IMR-90 (cell line): ENCODE measurements at regions not wholly inside any gene's neighbourhood (a gene's known extent, or its start where the extent isn't known, plus 50 kb on each side); places are given as distances from the start of the nearest gene placed in this dataset.

Experiments used
- ATAC-seq: fragments of 200-7000 bp; cut with Tn5 transposase; 2 replicates; pipeline ENCODE4 v1.9.1; 2020; ENCODE audit warnings: low read depth, mild to moderate bottlenecking, moderate library complexity
- BruUV-seq: library from RNA; stranded (reverse); fragments of 400-500 nt; replicated peaks from 2 replicates; lab custom pipeline; 2021; lab: Mats Ljungman, UMichigan
- CTCF ChIA-PET: fragments of 300-600 bp; formaldehyde crosslinking; extraction: SDS; loops from one replicate; lab custom pipeline; 2021; ENCODE audit warnings: antibody characterized with exemption; lab: Yijun Ruan, JAX
- POLR2A ChIA-PET: fragments of 300-600 bp; sonication (Branson Sonifier 250); formaldehyde crosslinking; loops from one replicate; lab custom pipeline; 2022; ENCODE audit warnings: antibody characterized with exemption; ENCODE audit not compliant: unreplicated experiment; lab: Charles Lee
- DNase-seq: peaks from one replicate; pipeline ENCODE4 v3.0.0; 2013
- H2AFZ ChIP-seq: replicated peaks from 2 replicates; pipeline ENCODE3; 2013; ENCODE audit warnings: low read length, mild to moderate bottlenecking; ENCODE audit not compliant: poor library complexity
- H2AK5ac ChIP-seq: 2 replicates; pipeline ENCODE4 v1.6.1; 2013; ENCODE audit warnings: low read depth, low read length, inconsistent platforms
- H2AK9ac ChIP-seq: replicated peaks from 2 replicates; pipeline ENCODE3; 2013; ENCODE audit warnings: mild to moderate bottlenecking, low read depth, low read length, moderate library complexity; ENCODE audit not compliant: poor library complexity
- H2BK120ac ChIP-seq: 2 replicates; pipeline ENCODE4 v1.6.1; 2013; ENCODE audit warnings: low read depth, low read length, inconsistent platforms
- H2BK15ac ChIP-seq: 3 replicates; pipeline ENCODE4 v1.6.1; 2013; ENCODE audit warnings: low read depth, low read length, inconsistent platforms
- H2BK20ac ChIP-seq: 2 replicates; pipeline ENCODE4 v1.6.1; 2013; ENCODE audit warnings: low read depth, mild to moderate bottlenecking, inconsistent platforms, low read length, moderate library complexity
- H2BK5ac ChIP-seq: 2 replicates; pipeline ENCODE4 v1.6.1; 2013; ENCODE audit warnings: mild to moderate bottlenecking, low read depth, low read length, inconsistent platforms; ENCODE audit not compliant: poor library complexity, severe bottlenecking
- H3K14ac ChIP-seq: replicated peaks from 2 replicates; pipeline ENCODE4 v1.6.1; 2013; ENCODE audit warnings: low read depth, low read length, inconsistent platforms
- H3K18ac ChIP-seq: 2 replicates; pipeline ENCODE4 v1.6.1; 2013; ENCODE audit warnings: low read depth, low read length, control low read depth
- H3K23ac ChIP-seq: 2 replicates; pipeline ENCODE4 v1.6.1; 2013; ENCODE audit warnings: low read depth, low read length, inconsistent platforms
- H3K27ac ChIP-seq: 2 replicates; pipeline ENCODE4 v1.5.1; 2013; ENCODE audit warnings: mild to moderate bottlenecking, control low read depth, low read length; ENCODE audit not compliant: insufficient read depth
- H3K27me3 ChIP-seq: 2 replicates; pipeline ENCODE4 v1.6.1; 2013; ENCODE audit warnings: low read length; ENCODE audit not compliant: control insufficient read depth, insufficient read depth
- H3K36me3 ChIP-seq: 2 replicates; pipeline ENCODE4 v1.6.1; 2013; ENCODE audit warnings: low read length, mixed read lengths; ENCODE audit not compliant: control insufficient read depth, insufficient read depth
- H3K4ac ChIP-seq: 2 replicates; pipeline ENCODE4 v1.6.1; 2013; ENCODE audit warnings: low read depth, low read length, inconsistent platforms
- H3K4me1 ChIP-seq: 2 replicates; pipeline ENCODE4 v1.6.1; 2013; ENCODE audit warnings: low read length, mixed read lengths; ENCODE audit not compliant: control insufficient read depth, insufficient read depth
- H3K4me2 ChIP-seq: 2 replicates; pipeline ENCODE4 v1.6.1; 2013; ENCODE audit warnings: low read depth, mild to moderate bottlenecking, control low read depth, low read length, moderate library complexity
- H3K4me3 ChIP-seq: 2 replicates; pipeline ENCODE4 v1.5.1; 2013; ENCODE audit warnings: low read depth, mild to moderate bottlenecking, control low read depth, low read length, moderate library complexity; ENCODE audit not compliant: insufficient read depth
- H3K56ac ChIP-seq: 2 replicates; pipeline ENCODE4 v1.6.1; 2013; ENCODE audit warnings: low read length, inconsistent platforms; ENCODE audit not compliant: insufficient read depth; ENCODE audit errors: extremely low read depth
- H3K79me1 ChIP-seq, 2 experiments: 2 replicates each; pipeline ENCODE4 v1.6.1; 2013; ENCODE audit warnings: low read length in 2 of 2, inconsistent platforms in 1 of 2, low read depth in 1 of 2
- H3K9ac ChIP-seq: 2 replicates; pipeline ENCODE4 v1.6.1; 2013; ENCODE audit warnings: low read depth, low read length, control low read depth
- H3K9me1 ChIP-seq: 2 replicates; pipeline ENCODE4 v1.6.1; 2013; ENCODE audit warnings: low read length, inconsistent platforms; ENCODE audit not compliant: insufficient read depth
- H3K9me3 ChIP-seq: 2 replicates; pipeline ENCODE4 v1.6.1; 2013; ENCODE audit warnings: low read length; ENCODE audit not compliant: control insufficient read depth, insufficient read depth
- H4K20me1 ChIP-seq: 2 replicates; pipeline ENCODE4 v1.6.1; 2013; ENCODE audit warnings: low read length, inconsistent platforms; ENCODE audit not compliant: insufficient read depth
- H4K5ac ChIP-seq: 2 replicates; pipeline ENCODE4 v1.6.1; 2013; ENCODE audit warnings: mild to moderate bottlenecking, low read depth, low read length, control low read depth
- H4K8ac ChIP-seq, 2 experiments: 2 replicates each; pipeline ENCODE4 v1.6.1; 2013; ENCODE audit warnings: low read depth in 2 of 2, low read length in 2 of 2, control low read depth in 1 of 2, inconsistent platforms in 1 of 2
- H4K91ac ChIP-seq: 2 replicates; pipeline ENCODE4 v1.6.1; 2013; ENCODE audit warnings: low read depth, low read length, inconsistent platforms; ENCODE audit not compliant: insufficient read depth
- FOS ChIP-seq: fragments of 150-350 bp; IDR thresholded peaks from 2 replicates; pipeline ENCODE4 v1.6.1; 2016; ENCODE audit warnings: low read depth, low read length
- POLR2A ChIP-seq: IDR thresholded peaks from 2 replicates; pipeline ENCODE4 v1.6.1; 2012; ENCODE audit warnings: mild to moderate bottlenecking, low read depth, low read length
- RFX5 ChIP-seq: IDR thresholded peaks from 2 replicates; pipeline ENCODE4 v1.8.0; 2012; ENCODE audit warnings: low read depth, mild to moderate bottlenecking, low read length, moderate library complexity
- WGBS, 2 experiments: methylation state at CpG; one replicate each; pipeline versions ENCODE4 v1.1.5 to v1.1.7; 2013; ENCODE audit warnings: missing lambda C conversion rate in 2 of 2; ENCODE audit not compliant: insufficient read length in 1 of 2; ENCODE audit errors: extremely low coverage in 2 of 2; 5-methylcytosine and 5-hydroxymethylcytosine counted together
- dilution Hi-C: fragments of 300-500 bp; cut with HindIII; formaldehyde crosslinking; loops from one replicate; pipeline ENCODE4 v1.14.3; 2018; ENCODE audit warnings: low sequenced_read_pairs; ENCODE audit not compliant: unreplicated experiment
- in situ Hi-C: fragments of 300-500 bp; cut with MboI; formaldehyde crosslinking; loops from 3 replicates; pipeline ENCODE4 v1.14.3; 2019; ENCODE audit warnings: low sequenced_read_pairs, inconsistent platforms, mixed read lengths
- intact Hi-C: fragments of 100-400 bp; cut with micrococcal nuclease; formaldehyde crosslinking; loops from 2 replicates; pipeline ENCODE4 v1.10.0; 2022
- TF ChIP-seq, protein P1 (sequence below): conservative IDR thresholded peaks from 2 replicates; pipeline ENCODE4 v1.5.1; 2012; ENCODE audit warnings: mild to moderate bottlenecking, low read depth, low read length, improper control_type of control experiment

DNA sequence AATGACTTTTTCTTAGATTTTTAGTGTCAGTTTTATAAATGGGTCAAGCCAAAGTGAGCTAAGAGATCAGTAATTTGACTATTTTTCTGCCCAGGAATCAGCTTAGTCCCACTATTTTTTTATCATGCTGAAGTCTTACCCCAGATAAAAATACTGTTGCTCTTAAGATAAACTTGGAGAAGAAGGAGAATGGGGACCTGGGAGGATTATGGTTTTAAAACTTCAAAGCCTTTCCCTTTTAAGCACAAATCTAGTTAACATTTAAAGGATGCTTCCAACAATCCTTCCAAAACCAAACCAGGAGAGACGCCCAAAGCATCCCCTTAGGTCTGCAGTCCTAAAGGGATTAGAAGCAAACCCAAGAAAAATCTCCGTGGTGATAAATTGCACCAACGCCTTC lies 172.4 kb downstream of the SP3 start:
- H3K27ac ChIP-seq, result no peak overlapping the region
- no peaks in the 10 kb centered on the region for H4K20me1 ChIP-seq
- no peak overlapping the region for H3K4me2 ChIP-seq
- no peak overlapping the region for H3K9ac ChIP-seq
- peaks cover 17% of the 10 kb centered on the region for H3K27me3 ChIP-seq
- H2AFZ ChIP-seq, result no peak overlapping the region
- H3K14ac ChIP-seq, result no peak overlapping the region
- no peaks in the 10 kb centered on the region for H3K9me3 ChIP-seq
- H3K56ac ChIP-seq, result no peak overlapping the region
- no TSS peak for BruUV-seq
- no peak overlapping the region for H3K4ac ChIP-seq
- no peak overlapping the region for H4K8ac ChIP-seq
- dilution Hi-C loops (no loop called here), in situ Hi-C loops (no loop called here), intact Hi-C loops (no loop called here)
- DNase-seq, result no peak
- no peak overlapping the region for H3K4me3 ChIP-seq
- ChIA-PET POLR2A (no interaction called here), CTCF (no interaction called here)
- H4K5ac ChIP-seq, result no peak overlapping the region
- no peak overlapping the region for H2AK5ac ChIP-seq
- no peaks in the 10 kb centered on the region for H3K36me3 ChIP-seq
- H3K4me1 ChIP-seq, result no peaks in the 10 kb centered on the region
- H4K91ac ChIP-seq, result no peak overlapping the region
- no peak overlapping the region for H2BK20ac ChIP-seq
- no peak overlapping the region for H3K18ac ChIP-seq
- ATAC-seq, result no peak
- no peak overlapping the region for H2BK120ac ChIP-seq
- H3K23ac ChIP-seq, result no peak overlapping the region
- H3K9me1 ChIP-seq, result no peaks in the 10 kb centered on the region
- no peak overlapping the region for H2AK9ac ChIP-seq
- H3K79me1 ChIP-seq, result no peaks in the 10 kb centered on the region
- TF ChIP-seq FOS (no peak), POLR2A (no peak), RFX5 (no peak)
- TF ChIP-seq, protein P1, sequence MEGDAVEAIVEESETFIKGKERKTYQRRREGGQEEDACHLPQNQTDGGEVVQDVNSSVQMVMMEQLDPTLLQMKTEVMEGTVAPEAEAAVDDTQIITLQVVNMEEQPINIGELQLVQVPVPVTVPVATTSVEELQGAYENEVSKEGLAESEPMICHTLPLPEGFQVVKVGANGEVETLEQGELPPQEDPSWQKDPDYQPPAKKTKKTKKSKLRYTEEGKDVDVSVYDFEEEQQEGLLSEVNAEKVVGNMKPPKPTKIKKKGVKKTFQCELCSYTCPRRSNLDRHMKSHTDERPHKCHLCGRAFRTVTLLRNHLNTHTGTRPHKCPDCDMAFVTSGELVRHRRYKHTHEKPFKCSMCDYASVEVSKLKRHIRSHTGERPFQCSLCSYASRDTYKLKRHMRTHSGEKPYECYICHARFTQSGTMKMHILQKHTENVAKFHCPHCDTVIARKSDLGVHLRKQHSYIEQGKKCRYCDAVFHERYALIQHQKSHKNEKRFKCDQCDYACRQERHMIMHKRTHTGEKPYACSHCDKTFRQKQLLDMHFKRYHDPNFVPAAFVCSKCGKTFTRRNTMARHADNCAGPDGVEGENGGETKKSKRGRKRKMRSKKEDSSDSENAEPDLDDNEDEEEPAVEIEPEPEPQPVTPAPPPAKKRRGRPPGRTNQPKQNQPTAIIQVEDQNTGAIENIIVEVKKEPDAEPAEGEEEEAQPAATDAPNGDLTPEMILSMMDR, result no peak
- no peak overlapping the region for H2BK5ac ChIP-seq
- WGBS, 2 experiments, result no CpG with 5 or more reads among the region's 3 CpGs
- no peak overlapping the region for H2BK15ac ChIP-seq
